Activated CD4-positive, alpha-beta T cell treated with anti-CD3 and anti-CD28 coated beads for 1 hour (primary cell): ENCODE measurements at regions not wholly inside any gene's neighbourhood (a gene's known extent, or its start where the extent isn't known, plus 50 kb on each side); places are given as distances from the start of the nearest gene placed in this dataset.

Source experiments
- DNase-seq: peaks from one replicate; pipeline ENCODE4 v3.0.0-alpha.2; 2020

DNA sequence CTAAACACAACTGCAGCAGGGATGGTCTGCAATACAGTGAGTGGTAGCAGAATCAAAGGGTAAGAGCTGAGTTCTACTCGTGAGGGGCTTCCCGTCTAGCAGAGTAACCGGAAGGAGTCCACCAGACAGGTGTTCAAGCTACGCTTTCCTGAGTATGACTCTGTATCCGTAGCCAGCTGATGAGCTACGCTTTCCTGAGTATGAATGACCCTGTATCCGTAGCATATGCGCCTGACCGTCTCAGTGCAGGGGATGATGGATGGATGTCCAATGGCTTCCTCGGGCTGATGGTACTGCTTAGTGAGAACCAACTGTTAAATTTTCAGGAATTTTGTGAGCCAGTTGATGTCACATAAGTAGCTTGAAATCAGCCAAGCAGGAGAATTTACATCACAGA lies 244.1 kb upstream of the MYT1L start:
- DNase-seq, result no peak

DNA sequence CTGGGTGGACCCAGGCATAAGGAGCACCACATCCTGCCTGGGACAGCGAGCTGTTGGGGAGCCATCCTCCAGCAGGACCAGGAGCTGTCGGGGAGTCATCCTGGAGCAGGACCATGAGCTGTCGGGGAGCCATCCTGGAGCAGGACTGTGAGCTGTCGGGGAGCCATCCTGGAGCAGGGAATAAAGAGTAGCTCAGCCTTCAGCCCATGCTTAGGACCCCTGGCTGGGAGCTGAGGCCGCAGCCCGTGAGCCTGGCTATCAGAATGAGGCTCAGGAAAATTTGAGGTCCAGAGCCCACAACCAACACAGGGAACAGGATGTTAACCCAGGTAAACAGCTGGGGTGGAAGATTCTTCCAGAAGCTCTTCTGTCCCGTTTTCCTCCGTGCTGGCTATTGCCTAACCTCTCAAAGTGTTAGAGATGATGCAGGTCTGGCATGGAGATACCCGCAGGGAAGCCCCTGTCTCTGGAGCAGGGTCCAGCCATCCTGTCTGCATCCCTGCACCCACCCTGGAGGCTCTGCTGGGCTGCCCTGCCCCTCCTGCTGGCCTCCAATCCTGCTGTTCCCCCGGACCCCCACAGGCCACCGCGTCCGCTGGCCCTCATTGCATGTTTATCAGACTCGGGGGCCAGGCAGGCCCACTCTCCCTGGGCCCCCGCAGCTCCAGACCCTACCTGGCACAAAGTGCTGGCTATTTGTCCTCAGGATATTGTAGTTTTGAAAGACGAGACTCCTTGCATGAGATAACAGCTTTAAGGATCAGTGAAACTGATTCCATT lies 243.5 kb upstream of the MYT1L start:
- no peak for DNase-seq

DNA sequence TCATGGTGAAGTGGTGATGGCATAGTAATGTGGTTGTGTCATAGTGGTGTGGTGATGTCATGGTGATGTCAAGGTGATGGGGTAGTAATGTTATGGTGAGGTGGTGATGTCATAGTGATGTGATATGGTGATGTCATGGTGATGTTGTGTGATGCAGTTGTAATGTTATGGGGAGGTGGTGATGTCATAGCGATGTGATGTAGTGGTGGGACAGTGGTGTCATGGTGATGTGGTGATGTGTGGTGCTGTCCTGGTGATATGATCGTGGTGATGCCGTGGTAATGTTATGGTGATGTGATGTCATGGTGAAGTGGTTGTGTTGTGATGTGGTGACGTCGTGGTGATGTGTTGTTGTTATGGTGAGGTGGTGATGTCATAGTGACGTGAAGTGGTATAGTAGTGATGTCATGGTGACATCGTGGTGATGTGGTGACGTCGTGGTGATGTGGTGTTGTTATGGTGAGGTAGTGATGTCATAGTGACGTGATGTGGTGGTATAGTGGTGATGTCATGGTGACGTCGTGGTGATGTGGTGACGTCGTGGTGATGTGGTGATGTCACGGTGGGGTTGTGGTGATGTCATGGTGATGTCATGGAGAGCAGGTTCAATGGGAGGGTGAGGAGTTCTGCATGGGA lies 242.7 kb upstream of the MYT1L start:
- DNase-seq, result no peak

DNA sequence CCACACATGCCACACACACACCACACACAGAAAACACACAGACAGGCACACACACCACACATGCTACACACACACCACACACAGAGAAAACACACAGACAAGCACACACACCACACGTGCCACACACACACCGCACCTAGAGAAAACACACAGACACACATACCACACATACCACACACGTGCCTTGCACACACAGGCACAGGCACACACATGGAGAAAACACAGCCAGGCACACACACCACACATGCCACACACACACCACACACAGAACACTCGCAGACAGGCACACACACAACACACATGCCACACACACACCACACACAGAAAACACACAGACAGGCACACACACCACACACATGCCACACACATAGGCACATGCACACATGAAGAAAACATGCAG lies 242.1 kb upstream of the MYT1L start:
- no peak for DNase-seq

DNA sequence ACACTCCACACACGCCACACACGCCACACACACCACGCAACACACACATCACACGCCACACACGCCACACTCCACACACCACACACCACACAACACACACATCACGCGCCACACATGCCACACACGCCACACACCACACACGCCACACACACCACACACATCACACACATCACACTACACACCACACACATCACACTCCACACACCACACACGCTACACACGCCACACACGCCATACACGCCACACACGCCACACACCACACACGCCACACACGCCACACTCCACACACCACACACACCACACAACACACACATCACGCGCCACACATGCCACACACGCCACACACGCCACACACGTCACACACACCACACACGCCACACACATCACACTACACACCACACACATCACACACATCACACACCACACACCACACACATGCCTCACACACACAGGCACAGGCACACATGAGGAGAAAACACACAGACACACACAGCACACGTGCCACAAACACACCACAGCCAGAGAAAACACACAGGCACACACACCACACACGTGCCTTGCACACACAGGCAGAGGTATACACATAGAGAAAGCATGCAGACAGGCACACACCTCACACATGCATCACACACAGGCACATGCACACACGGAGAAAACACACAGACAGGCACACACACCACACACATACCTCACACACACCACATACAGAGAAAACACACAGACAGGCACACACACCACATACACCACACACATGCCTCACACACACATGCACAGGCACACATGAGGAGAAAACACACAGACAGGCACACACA lies 241.5 kb upstream of the MYT1L start:
- DNase-seq, result no peak

DNA sequence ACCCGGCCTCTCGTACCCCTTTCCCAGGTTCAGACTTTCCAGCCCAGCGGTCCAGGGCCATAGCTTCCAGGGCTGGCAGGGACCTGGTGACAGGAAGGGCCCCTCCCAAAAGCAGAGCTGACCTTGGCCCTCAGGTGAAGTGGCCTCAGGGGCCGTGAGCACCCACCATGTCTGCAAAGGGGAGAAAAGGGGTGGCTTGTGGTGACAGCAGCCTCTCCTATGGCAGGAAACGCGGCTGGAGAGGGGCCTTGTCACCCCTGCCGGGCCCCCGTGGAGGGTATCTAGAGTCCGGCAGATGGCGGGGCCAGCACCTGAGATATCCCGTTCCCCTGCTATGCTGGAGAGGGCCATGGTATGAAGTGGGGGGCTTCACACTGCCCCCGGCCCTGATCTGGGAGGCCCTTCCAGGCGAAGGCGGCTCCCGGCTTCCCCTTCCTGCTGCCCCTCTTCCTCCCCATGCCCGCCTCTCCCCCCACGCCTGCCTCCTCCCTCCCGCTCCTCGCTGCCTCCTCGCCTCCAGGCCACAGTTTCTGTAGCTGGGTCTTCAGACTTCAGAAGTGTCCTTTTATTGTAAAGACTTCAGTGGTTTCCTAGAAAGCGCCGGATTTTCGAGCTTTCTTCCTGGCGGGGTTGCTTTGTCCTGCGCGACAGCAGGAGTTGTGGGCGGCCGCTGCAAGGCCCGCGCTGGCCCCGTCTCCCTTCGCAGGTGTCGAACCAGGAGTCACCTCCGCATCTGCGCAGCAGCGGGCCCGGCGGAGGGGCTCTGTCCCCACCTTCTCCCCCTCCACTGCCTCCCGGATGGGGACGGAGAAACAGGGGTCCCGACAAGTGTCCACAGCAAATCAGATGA lies 240.5 kb upstream of the MYT1L start:
- DNase-seq, result no peak

DNA sequence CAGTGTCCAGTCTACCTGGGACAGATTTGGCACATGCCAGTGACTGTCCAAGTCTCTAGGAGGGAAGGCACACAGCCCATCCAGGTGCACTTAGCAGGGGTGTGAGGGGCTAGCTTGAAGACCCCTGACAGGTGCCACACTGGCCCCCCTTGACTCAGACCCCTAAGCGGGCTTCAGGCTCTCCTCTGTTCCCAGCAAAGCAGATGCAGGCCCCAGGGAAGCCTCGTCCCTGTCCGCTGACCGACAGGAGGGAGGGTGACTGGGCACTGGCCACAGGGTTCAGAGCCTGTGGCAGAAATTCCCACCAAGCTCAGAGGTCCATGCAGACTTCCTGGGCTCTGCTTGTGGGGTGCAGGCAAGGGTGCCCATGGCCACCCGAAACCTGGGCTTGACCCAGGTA lies 239.8 kb upstream of the MYT1L start:
- no peak for DNase-seq

DNA sequence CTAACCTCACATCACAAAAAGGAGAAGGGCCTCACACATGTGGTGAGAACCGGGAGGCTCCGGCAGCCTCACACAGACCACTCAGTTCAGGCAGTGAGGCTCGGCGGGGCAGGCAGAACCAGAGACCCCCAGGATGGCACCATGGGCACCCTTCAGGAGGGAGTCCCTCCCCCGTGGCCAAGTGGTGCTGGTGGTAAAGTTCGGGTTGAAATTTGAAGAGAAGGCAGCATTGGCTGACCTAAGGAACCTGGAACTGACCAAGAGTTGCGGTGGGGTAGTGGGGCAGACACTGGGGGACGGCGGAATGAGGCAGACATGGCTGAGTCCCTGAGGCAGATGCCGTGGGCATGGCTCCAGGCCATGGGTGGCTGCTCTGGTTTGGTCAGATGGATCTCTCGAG lies 239.3 kb upstream of the MYT1L start:
- DNase-seq, result no peak

DNA sequence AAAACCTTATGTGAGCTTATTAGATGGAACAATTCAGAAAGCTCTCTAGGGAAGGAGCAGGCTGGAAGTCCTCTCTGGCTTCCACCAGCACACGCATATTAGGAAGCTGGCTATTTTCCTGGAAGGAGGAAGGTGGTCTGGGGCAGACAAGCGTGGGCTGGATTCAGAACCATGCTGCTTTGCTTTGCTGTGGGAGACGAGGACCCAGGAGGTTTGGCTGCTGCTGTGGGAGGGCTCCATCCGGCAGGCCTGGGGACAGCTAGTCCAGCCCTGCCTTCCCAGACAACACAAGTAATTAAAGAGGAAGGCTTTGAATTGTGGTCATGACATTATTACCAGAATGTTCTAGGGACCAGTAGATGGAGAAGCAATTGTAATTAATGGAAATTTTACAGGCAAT lies 238.8 kb upstream of the MYT1L start:
- DNase-seq, result no peak

DNA sequence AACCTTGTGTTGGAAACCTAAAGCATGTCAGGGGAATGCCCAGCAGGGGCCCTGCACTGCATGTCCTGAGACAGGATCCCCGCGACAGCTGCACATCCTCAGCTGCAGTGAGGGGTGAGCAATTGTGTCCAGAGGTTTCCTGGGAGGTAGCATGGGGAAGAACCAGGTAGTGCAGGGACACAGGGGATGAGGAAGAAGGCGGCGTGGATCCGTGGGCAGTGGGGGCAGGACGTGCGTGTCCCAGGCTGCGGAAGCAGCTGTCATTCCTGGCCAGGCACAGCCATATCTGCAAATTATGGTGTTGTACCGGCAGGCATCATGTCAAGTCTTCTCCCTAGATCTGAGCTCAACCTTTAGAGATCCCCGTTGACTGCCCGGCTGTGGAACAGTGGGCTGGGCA lies 238.2 kb upstream of the MYT1L start:
- DNase-seq, result no peak

DNA sequence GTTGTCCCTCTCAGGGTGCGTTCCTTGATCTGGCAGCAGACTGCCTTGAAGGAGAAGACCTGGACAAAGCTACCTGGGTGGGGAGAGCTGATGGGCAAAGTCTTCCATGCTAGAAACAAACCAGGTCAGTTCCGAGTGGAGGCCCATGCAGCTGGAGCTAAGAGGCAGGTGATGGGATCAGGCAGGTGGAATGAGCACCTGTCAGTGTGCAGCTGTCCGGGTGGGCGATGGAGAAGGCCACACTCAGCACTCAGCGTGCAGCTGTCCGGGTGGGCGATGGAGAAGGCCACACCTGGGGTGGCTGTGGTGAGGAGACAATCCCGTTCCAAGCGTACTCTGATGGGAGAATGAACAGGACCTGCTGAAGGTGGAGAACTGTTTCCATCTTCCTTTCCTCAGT lies 237.3 kb upstream of the MYT1L start:
- DNase-seq, result no peak

DNA sequence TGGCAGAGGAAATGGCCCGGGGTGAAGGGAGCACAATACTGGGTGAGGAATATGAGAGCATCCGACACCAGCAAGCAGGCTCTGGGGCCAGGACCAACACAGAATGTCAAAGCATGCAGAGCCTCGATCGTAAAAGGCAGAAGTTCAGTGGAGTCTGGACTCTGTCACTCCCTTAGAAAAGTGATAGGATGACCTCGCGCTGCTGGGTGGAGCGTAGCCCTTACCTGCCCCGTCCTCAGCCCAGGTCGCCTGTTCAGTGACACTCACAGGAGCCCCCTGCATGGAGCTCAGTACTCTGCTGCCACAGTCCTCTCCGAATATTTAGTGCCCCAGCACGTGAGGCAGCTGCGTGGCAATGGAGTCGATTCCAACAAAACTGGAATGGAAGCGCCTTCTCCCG lies 236.7 kb upstream of the MYT1L start:
- no peak for DNase-seq

DNA sequence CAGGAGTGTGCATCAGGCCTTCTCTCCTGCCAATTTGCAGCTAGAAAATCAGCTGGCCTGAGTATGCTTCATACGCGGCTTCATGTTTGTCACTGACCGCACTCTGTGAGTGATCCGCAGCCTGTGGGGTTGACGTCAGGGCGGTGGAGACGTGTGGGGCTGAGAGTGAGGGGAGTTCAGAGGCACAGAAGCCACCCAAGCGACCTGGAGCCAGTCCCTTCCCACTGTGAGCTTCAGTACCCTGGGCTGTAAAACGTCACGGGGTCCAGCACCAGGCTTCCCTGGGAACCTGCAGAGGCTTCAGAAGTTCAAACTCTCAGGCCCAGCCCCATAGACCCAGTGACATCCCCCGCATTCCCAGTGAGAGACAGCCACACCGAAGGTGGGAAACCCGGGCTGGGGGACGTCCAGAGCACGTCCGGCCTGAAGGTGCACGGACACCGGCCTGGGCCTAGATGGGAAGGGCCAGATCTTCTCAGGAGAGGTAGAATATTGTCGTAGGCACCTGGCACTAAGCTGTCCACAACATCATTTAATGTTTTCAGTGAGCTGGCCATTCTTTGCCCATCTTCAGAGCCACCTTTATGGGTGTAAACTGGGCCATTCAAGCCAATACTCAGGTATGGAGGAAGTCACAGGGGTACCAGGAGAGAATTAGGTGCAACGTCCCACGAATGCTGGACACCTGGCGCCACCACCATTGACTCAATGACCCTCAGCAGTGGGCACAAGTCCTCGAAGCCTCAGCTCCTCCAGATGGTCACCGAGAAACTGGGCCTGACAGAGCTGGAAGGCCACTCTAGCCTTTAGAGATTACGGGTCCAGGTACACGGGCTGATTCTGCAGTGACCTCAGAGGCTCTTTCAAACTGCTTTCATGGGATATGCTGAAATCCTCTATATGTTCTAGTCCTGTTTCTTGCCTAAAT lies 235.6 kb upstream of the MYT1L start:
- DNase-seq, result no peak

DNA sequence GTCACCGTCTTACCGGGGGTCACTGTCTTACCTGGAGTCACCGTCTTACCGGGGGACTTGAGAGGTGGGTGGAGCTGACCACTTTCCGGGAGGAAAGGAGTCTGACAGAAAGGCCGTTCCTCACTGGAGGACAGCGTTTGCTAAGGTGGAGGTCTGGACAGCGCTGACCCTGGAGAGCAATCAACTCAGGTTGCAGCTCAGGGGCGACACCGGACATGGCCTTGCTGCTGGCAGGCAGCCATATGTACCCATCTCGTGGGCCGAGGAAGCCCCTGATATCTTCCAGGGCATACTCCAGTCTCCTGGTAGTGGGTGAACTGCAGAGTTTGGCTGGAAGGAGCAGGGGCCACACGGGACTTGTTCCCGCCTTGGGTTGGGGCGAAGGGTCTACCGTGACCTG lies 234.6 kb upstream of the MYT1L start:
- no peak for DNase-seq

DNA sequence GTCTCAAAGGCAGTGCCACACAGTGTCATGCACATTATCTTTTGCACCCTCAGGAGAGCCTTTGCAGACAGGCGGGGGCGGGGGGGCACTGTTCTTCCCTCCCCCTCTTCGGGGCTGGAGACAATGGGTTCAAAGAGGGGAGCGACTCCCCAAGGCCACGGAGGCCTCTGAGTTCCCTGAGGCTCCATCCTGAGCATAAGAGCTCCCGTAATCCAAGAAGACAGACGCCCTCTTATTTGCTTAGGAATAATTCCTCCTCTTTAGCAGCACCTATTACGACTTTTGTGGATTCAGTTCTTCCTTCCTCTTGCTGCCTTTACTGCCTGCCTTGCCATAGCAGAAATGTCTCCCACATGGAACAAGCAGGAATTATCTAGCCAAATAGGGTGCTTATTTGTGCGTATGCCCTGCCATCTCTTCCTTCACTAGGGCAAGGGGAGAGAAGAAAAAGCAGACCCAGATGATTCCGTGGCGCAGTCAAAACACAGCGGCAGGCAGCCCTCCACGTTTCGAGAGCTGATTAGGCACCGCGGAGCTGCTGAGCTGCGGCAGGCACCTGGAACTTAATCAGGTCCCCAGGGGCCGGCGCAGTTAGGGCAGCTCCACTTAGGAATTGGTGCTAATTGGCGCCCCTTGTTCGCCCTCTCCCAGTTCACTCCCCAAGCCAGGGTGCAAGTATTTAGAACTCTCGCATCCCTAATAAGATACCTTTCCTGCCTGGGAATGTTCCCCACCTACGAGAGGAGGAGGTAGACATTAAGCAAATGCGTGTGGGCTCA lies 233.4 kb upstream of the MYT1L start:
- no peak for DNase-seq

DNA sequence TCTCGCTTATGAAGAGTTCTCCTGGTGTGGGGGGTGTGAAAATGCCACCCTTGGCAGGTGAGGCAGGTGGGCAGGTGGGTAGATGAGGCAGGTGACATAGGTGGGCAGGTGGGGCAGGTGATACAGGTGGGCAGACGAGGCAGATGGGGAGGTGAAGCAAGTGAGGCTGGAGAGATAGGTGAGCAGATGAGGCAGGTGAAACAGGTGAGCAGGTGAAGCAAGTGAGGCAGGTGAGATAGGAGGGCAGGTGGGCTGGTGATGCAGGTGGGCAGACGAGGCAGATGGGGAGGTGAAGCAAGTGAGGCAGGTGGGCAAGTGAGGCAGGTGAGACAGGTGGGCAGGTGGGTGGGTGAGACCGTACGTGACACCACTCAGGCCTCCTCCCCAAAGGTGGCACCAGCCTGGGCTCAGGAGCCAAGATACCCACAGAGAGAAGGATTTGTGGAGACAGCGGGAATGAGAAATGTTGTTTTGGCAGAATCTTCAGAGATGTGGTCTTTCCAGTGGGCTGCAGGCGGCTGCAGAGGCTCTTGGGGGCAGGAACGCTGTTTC lies 232.3 kb upstream of the MYT1L start:
- DNase-seq, result no peak

DNA sequence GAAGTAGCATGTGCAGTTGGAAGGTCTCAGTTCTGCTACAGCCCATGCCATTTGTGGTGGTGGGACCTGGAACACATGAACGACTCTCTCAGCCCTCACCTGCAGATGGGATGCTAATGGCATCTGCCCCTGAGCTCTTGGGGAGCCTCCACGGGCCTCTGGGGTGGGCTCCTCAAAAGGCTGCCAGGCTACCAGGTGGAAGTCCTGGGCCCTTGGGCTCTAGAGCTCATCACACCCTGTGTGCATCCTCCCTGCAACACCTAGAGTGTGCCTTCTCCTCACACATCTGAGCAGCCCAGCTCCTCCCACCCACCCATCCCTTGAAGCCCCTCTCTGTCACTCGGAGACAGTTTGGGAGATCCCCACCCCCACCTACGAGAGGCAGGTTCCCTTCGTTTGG lies 231.8 kb upstream of the MYT1L start:
- no peak for DNase-seq

DNA sequence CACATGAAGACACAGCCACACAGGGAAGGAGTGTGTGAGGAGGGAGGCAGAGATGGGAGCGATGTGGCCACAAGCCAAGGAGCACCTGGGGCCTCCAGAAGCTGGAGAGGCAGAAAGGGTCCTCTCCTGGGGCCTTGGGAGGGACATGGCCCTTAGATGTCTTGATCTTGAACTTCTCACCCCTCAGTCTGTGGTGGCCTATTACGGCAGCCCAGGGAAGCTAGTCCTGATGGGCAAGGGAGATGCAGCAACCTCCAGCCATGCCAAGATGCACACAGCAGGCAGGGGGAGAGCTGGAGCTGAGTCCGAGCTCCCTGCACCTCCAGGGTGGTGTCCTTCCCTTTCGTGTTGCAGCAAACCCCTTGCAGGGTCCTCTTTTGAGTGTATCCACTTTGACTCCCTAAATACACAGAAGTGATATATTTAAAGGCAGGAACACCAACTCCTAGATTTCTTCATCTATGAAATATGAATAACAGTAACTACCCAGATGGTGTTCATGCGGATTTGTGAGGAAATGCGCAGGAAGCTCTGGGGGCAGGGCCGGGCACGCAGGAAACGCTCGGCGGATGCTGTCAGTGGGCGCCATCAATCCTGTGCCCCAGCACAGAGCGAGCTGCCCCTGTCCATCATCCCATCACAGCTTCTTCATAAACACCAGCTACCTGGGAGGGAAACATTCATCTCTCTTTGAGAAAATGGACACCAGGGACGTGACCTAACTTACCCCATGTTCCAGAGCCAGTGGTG lies 230.4 kb upstream of the MYT1L start:
- no peak for DNase-seq

DNA sequence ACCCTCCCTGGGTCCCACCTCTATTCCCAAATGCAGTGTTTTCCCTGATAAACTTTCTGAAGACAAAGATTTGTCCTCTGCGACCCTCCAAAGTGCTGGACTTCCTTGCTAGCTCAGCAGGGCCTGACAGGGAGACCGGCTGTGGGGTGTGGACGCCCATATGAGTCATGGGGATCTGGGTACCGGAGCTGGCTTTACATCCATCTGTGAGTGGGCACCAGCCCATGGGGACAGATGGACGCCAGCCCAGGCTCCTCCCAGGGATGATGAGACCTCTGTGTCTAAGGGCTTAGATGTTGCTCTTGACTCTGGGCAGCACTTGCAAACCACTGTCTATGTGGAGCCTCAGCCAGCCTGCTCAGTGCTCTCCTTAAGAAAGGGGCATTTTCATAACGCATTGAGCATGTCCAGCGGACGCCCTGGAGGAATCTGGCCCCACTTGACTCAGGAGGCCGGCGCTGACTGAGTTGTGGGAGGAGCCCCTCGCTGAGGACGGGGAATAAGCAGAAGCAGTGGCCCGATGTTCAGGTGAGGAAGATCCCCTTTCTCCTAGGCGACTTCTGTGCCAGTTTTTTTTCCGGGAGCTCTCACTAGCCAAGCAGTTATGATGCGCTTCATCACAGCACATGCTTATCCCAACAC lies 229.4 kb upstream of the MYT1L start:
- no peak for DNase-seq

DNA sequence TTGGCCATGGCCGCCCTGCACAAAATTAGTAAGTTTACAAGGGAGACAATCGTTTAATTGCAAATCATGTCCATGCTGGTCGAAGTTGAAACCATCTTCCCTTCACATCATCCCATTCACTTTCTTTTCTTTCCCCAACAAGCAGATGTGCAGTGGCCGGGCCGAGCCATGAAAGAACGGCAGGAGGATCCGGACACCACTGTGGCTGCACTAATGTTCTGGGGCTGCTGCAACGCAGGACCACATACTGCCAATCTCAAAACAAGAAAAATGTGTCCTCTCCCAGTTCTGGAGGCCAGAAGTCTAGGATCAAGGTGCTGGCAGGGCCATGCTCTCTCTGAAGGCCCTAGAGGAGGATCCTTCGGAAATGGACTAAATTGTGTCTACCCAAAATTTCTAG lies 227.4 kb upstream of the MYT1L start:
- DNase-seq, result no peak
